GM23248 (cell line): ENCODE measurements at regions not wholly inside any gene's neighbourhood (a gene's known extent, or its start where the extent isn't known, plus 50 kb on each side); places are given as distances from the start of the nearest gene placed in this dataset.
"Not testable (repeated sequence)": the region's sequence is repeated elsewhere in the genome, so short reads cannot be mapped to it uniquely, and the experiment has no call there.

Source experiments
- EZH2 ChIP-seq: fragments of 200-600 bp; sonication (generic); IDR thresholded peaks from 2 replicates; pipeline ENCODE4 v1.6.1; 2018; ENCODE audit warnings: antibody characterized with exemption, mild to moderate bottlenecking; ENCODE audit not compliant: insufficient read depth, poor library complexity, severe bottlenecking
- EZH2phosphoT487 ChIP-seq: fragments of 200-600 bp; sonication (generic); IDR thresholded peaks from 2 replicates; pipeline ENCODE4 v1.6.1; 2018; ENCODE audit warnings: antibody characterized with exemption, moderate library complexity, mild to moderate bottlenecking, low read depth; ENCODE audit not compliant: insufficient read depth

GRCh38 chr2:131654107-131654506 lies 126.4 kb downstream of the CCDC74A start:
- TF ChIP-seq EZH2phosphoT487, EZH2: not testable (repeated sequence)
